ENCODE measurements at regions not wholly inside any gene's neighbourhood (a gene's known extent, or its start where the extent isn't known, plus 50 kb on each side); places are given as distances from the start of the nearest gene placed in this dataset.

- no peaks in the 10 kb centered on the region for H3K27me3 ChIP-seq (ENCODE audit: control insufficient read depth, low read length)
- no peaks in the 10 kb centered on the region for H3K79me2 ChIP-seq (ENCODE audit: control insufficient read depth, low read length)
- no peak overlapping the region for H3K4me3 ChIP-seq (ENCODE audit: low read length)
- H3K4me2 ChIP-seq (ENCODE audit: low read length) = no peak overlapping the region
- H3K4me1 ChIP-seq (ENCODE audit: control insufficient read depth, low read length) = no peaks in the 10 kb centered on the region
- no peaks in the 10 kb centered on the region for H3K9me3 ChIP-seq (ENCODE audit: control insufficient read depth, insufficient read depth, low read length)
- H3K36me3 ChIP-seq (ENCODE audit: control insufficient read depth, low read length) = no peaks in the 10 kb centered on the region
- no peaks in the 10 kb centered on the region for H3F3A ChIP-seq (ENCODE audit: control insufficient read depth, insufficient read depth)
- no peak for TF ChIP-seq CTCF (IDR thresholded peaks at IDR 0.05; ENCODE audit: low read depth, low read length, poor library complexity, severe bottlenecking)
- TF ChIP-seq EZH2phosphoT487 (IDR thresholded peaks at IDR 0.05; ENCODE audit: borderline replicate concordance, low read length) = no peak
- H4K20me1 ChIP-seq (ENCODE audit: control insufficient read depth, insufficient read depth, low read depth, low read length) = no peaks in the 10 kb centered on the region
- H3K27ac ChIP-seq (ENCODE audit: low read depth, low read length) = no peak overlapping the region
- no peaks in the 10 kb centered on the region for H3K9me2 ChIP-seq (replicated peaks; ENCODE audit: control insufficient read depth, low read length)
These were observed 365.2 kb downstream of the PCDH17 start for GRCh38 chr13:57996717-57997116.

GRCh38 chr13:58004751-58005150, 373.2 kb downstream of the PCDH17 start:
- TF ChIP-seq EZH2phosphoT487 (IDR thresholded peaks at IDR 0.05; ENCODE audit: borderline replicate concordance, low read length) = no peak

GRCh38 chr13:58018020-58018419, 386.5 kb downstream of the PCDH17 start:
- Histone ChIP-seq H3K4me2 (ENCODE audit: low read length) (no peak overlapping the region), H3K27ac (ENCODE audit: low read depth, low read length) (no peak overlapping the region), H3K4me1 (ENCODE audit: control insufficient read depth, low read length) (no peaks in the 10 kb centered on the region), H3K9me3 (ENCODE audit: control insufficient read depth, insufficient read depth, low read length) (no peaks in the 10 kb centered on the region), H4K20me1 (ENCODE audit: control insufficient read depth, insufficient read depth, low read depth, low read length) (no peaks in the 10 kb centered on the region), H3K27me3 (ENCODE audit: control insufficient read depth, low read length) (no peaks in the 10 kb centered on the region), H3F3A (ENCODE audit: control insufficient read depth, insufficient read depth) (no peaks in the 10 kb centered on the region), H3K9me2 (replicated peaks; ENCODE audit: control insufficient read depth, low read length) (no peaks in the 10 kb centered on the region), H3K4me3 (ENCODE audit: low read length) (no peak overlapping the region), H3K79me2 (ENCODE audit: control insufficient read depth, low read length) (no peaks in the 10 kb centered on the region), H3K36me3 (ENCODE audit: control insufficient read depth, low read length) (no peaks in the 10 kb centered on the region)
- TF ChIP-seq EZH2phosphoT487 (IDR thresholded peaks at IDR 0.05; ENCODE audit: borderline replicate concordance, low read length) (no peak), CTCF (IDR thresholded peaks at IDR 0.05; ENCODE audit: low read depth, low read length, poor library complexity, severe bottlenecking) (no peak)

More at GRCh38 chr13:58004751-58005150, 373.2 kb downstream of the PCDH17 start:
- H3K27me3 ChIP-seq (ENCODE audit: control insufficient read depth, low read length) = no peaks in the 10 kb centered on the region
- no peaks in the 10 kb centered on the region for H3K4me1 ChIP-seq (ENCODE audit: control insufficient read depth, low read length)
- no peaks in the 10 kb centered on the region for H3K9me2 ChIP-seq (replicated peaks; ENCODE audit: control insufficient read depth, low read length)
- H4K20me1 ChIP-seq (ENCODE audit: control insufficient read depth, insufficient read depth, low read depth, low read length) = no peaks in the 10 kb centered on the region
- no peak overlapping the region for H3K27ac ChIP-seq (ENCODE audit: low read depth, low read length)
- H3F3A ChIP-seq (ENCODE audit: control insufficient read depth, insufficient read depth) = no peaks in the 10 kb centered on the region
- no peak overlapping the region for H3K4me2 ChIP-seq (ENCODE audit: low read length)
- H3K4me3 ChIP-seq (ENCODE audit: low read length) = no peak overlapping the region
- H3K36me3 ChIP-seq (ENCODE audit: control insufficient read depth, low read length) = no peaks in the 10 kb centered on the region
- no peaks in the 10 kb centered on the region for H3K79me2 ChIP-seq (ENCODE audit: control insufficient read depth, low read length)
- no peaks in the 10 kb centered on the region for H3K9me3 ChIP-seq (ENCODE audit: control insufficient read depth, insufficient read depth, low read length)

GRCh38 chr13:58018865-58019264, 387.3 kb downstream of the PCDH17 start:
- Histone ChIP-seq H3K36me3 (ENCODE audit: control insufficient read depth, low read length) (no peaks in the 10 kb centered on the region), H3K4me2 (ENCODE audit: low read length) (no peak overlapping the region), H3K27me3 (ENCODE audit: control insufficient read depth, low read length) (no peaks in the 10 kb centered on the region), H3F3A (ENCODE audit: control insufficient read depth, insufficient read depth) (no peaks in the 10 kb centered on the region), H3K4me3 (ENCODE audit: low read length) (no peak overlapping the region), H4K20me1 (ENCODE audit: control insufficient read depth, insufficient read depth, low read depth, low read length) (no peaks in the 10 kb centered on the region), H3K9me3 (ENCODE audit: control insufficient read depth, insufficient read depth, low read length) (no peaks in the 10 kb centered on the region), H3K79me2 (ENCODE audit: control insufficient read depth, low read length) (no peaks in the 10 kb centered on the region), H3K4me1 (ENCODE audit: control insufficient read depth, low read length) (no peaks in the 10 kb centered on the region), H3K9me2 (replicated peaks; ENCODE audit: control insufficient read depth, low read length) (no peaks in the 10 kb centered on the region), H3K27ac (ENCODE audit: low read depth, low read length) (no peak overlapping the region)
- TF ChIP-seq CTCF (IDR thresholded peaks at IDR 0.05; ENCODE audit: low read depth, low read length, poor library complexity, severe bottlenecking) (no peak), EZH2phosphoT487 (IDR thresholded peaks at IDR 0.05; ENCODE audit: borderline replicate concordance, low read length) (no peak)

Measured in DOHH2 (cell line).